Activated T-helper 17 cell treated with anti-CD3 and anti-CD28 coated beads, Interleukin-2, amount 50 U/mL, for 72 hours (primary cell): ENCODE measurements at regions not wholly inside any gene's neighbourhood (a gene's known extent, or its start where the extent isn't known, plus 50 kb on each side); places are given as distances from the start of the nearest gene placed in this dataset.

ENCODE experiments used
- ATAC-seq: fragments of 150-1000 bp; cut with Tn5 transposase; replicated peaks from 2 replicates; pipeline ENCODE4 v1.10.0; 2021; ENCODE audit warnings: mild to moderate bottlenecking, moderate library complexity
- H3K27ac Mint-ChIP-seq: one replicate; pipeline ENCODE4 v1.8.0; 2022; ENCODE audit warnings: mixed read lengths
- H3K27me3 Mint-ChIP-seq: one replicate; pipeline ENCODE4 v1.8.0; 2022; ENCODE audit warnings: mixed read lengths
- H3K36me3 Mint-ChIP-seq: one replicate; pipeline ENCODE4 v1.8.0; 2022; ENCODE audit warnings: low read depth, mild to moderate bottlenecking, mixed read lengths
- H3K4me1 Mint-ChIP-seq: one replicate; pipeline ENCODE4 v1.8.0; 2022; ENCODE audit warnings: mixed read lengths
- H3K4me3 Mint-ChIP-seq: one replicate; pipeline ENCODE4 v1.8.0; 2022; ENCODE audit warnings: mild to moderate bottlenecking, mixed read lengths
- H3K9me3 Mint-ChIP-seq: one replicate; pipeline ENCODE4 v1.8.0; 2022; ENCODE audit warnings: mixed read lengths

GRCh38 chr5:32842813-32843530 is 131.9 kb downstream of the NPR3 start:
- H3K9me3 Mint-ChIP-seq = no peaks in the 10 kb centered on the region
- no peak for ATAC-seq
- H3K4me1 Mint-ChIP-seq = no peaks in the 10 kb centered on the region
- H3K27ac Mint-ChIP-seq = no peak overlapping the region
- H3K27me3 Mint-ChIP-seq = no peaks in the 10 kb centered on the region
- no peaks in the 10 kb centered on the region for H3K36me3 Mint-ChIP-seq
- H3K4me3 Mint-ChIP-seq = no peak overlapping the region

- no peaks in the 10 kb centered on the region for H3K9me3 Mint-ChIP-seq
These were observed 132.4 kb downstream of the NPR3 start for GRCh38 chr5:32843531-32843895.

GRCh38 chr5:32845171-32845570 is 134.1 kb downstream of the NPR3 start:
- no peak for ATAC-seq
- no peaks in the 10 kb centered on the region for H3K36me3 Mint-ChIP-seq
- no peak overlapping the region for H3K4me3 Mint-ChIP-seq
- H3K27me3 Mint-ChIP-seq = peaks cover 3% of the 10 kb centered on the region
- no peak overlapping the region for H3K27ac Mint-ChIP-seq
- H3K9me3 Mint-ChIP-seq = no peaks in the 10 kb centered on the region
- H3K4me1 Mint-ChIP-seq = no peaks in the 10 kb centered on the region

More at GRCh38 chr5:32843531-32843895, 132.4 kb downstream of the NPR3 start:
- Mint-ChIP-seq H3K27ac (no peak overlapping the region), H3K27me3 (no peaks in the 10 kb centered on the region), H3K36me3 (no peaks in the 10 kb centered on the region), H3K4me1 (no peaks in the 10 kb centered on the region), H3K4me3 (no peak overlapping the region)
- no peak for ATAC-seq

- no peak overlapping the region for H3K4me3 Mint-ChIP-seq
- peaks cover 3% of the 10 kb centered on the region for H3K27me3 Mint-ChIP-seq
- no peak for ATAC-seq
- H3K27ac Mint-ChIP-seq = no peak overlapping the region
- no peaks in the 10 kb centered on the region for H3K4me1 Mint-ChIP-seq
- H3K36me3 Mint-ChIP-seq = no peaks in the 10 kb centered on the region
- no peaks in the 10 kb centered on the region for H3K9me3 Mint-ChIP-seq
These were observed 137.0 kb downstream of the NPR3 start for GRCh38 chr5:32848120-32848519.

- Mint-ChIP-seq H3K27ac (no peak overlapping the region), H3K27me3 (peaks cover 3% of the 10 kb centered on the region), H3K4me3 (no peak overlapping the region), H3K9me3 (no peaks in the 10 kb centered on the region), H3K4me1 (no peaks in the 10 kb centered on the region), H3K36me3 (no peaks in the 10 kb centered on the region)
- ATAC-seq = no peak
These were observed 137.6 kb downstream of the NPR3 start for GRCh38 chr5:32848681-32849080.

GRCh38 chr5:32850817-32851496 is 139.8 kb downstream of the NPR3 start:
- H3K9me3 Mint-ChIP-seq = peaks cover 6% of the 10 kb centered on the region
- peaks cover 3% of the 10 kb centered on the region for H3K27me3 Mint-ChIP-seq
- H3K4me3 Mint-ChIP-seq = no peak overlapping the region

GRCh38 chr5:32851559-32852173 is 140.5 kb downstream of the NPR3 start:
- no peak overlapping the region for H3K4me3 Mint-ChIP-seq
- no peak for ATAC-seq
- peaks cover 3% of the 10 kb centered on the region for H3K27me3 Mint-ChIP-seq
- peaks cover 6% of the 10 kb centered on the region for H3K9me3 Mint-ChIP-seq
- H3K36me3 Mint-ChIP-seq = no peaks in the 10 kb centered on the region
- no peak overlapping the region for H3K27ac Mint-ChIP-seq
- H3K4me1 Mint-ChIP-seq = no peaks in the 10 kb centered on the region

More at GRCh38 chr5:32850817-32851496, 139.8 kb downstream of the NPR3 start:
- Mint-ChIP-seq H3K4me1 (no peaks in the 10 kb centered on the region), H3K36me3 (no peaks in the 10 kb centered on the region), H3K27ac (no peak overlapping the region)
- no peak for ATAC-seq

- peaks cover 3% of the 10 kb centered on the region for H3K27me3 Mint-ChIP-seq
- H3K27ac Mint-ChIP-seq = no peak overlapping the region
- H3K36me3 Mint-ChIP-seq = no peaks in the 10 kb centered on the region
- no peaks in the 10 kb centered on the region for H3K4me1 Mint-ChIP-seq
- H3K9me3 Mint-ChIP-seq = peaks cover 6% of the 10 kb centered on the region
- no peak overlapping the region for H3K4me3 Mint-ChIP-seq
- ATAC-seq = no peak
These were observed 141.4 kb downstream of the NPR3 start for GRCh38 chr5:32852535-32852934.

- H3K36me3 Mint-ChIP-seq = no peaks in the 10 kb centered on the region
- H3K27ac Mint-ChIP-seq = no peak overlapping the region
- no peak for ATAC-seq
- H3K27me3 Mint-ChIP-seq = peaks cover 3% of the 10 kb centered on the region
- no peak overlapping the region for H3K4me3 Mint-ChIP-seq
- H3K4me1 Mint-ChIP-seq = no peaks in the 10 kb centered on the region
- peaks cover 6% of the 10 kb centered on the region for H3K9me3 Mint-ChIP-seq
These were observed 141.9 kb downstream of the NPR3 start for GRCh38 chr5:32852976-32853375.

GRCh38 chr5:32854473-32854872 is 143.4 kb downstream of the NPR3 start:
- no peaks in the 10 kb centered on the region for H3K36me3 Mint-ChIP-seq
- no peak overlapping the region for H3K27ac Mint-ChIP-seq
- ATAC-seq = no peak
- peaks cover 2% of the 10 kb centered on the region for H3K27me3 Mint-ChIP-seq
- no peaks in the 10 kb centered on the region for H3K4me1 Mint-ChIP-seq
- H3K9me3 Mint-ChIP-seq = peaks cover 15% of the 10 kb centered on the region
- H3K4me3 Mint-ChIP-seq = no peak overlapping the region

GRCh38 chr5:32859211-32859641 is 148.1 kb downstream of the NPR3 start:
- Mint-ChIP-seq H3K27ac (no peak overlapping the region), H3K36me3 (no peaks in the 10 kb centered on the region), H3K9me3 (peaks cover 23% of the 10 kb centered on the region), H3K27me3 (no peaks in the 10 kb centered on the region), H3K4me3 (no peak overlapping the region), H3K4me1 (no peaks in the 10 kb centered on the region)
- ATAC-seq = no peak

GRCh38 chr5:32865475-32865874 is 154.4 kb downstream of the NPR3 start:
- Mint-ChIP-seq H3K4me3 (no peak overlapping the region), H3K27ac (no peak overlapping the region), H3K9me3 (peaks cover 20% of the 10 kb centered on the region), H3K4me1 (no peaks in the 10 kb centered on the region), H3K36me3 (no peaks in the 10 kb centered on the region), H3K27me3 (no peaks in the 10 kb centered on the region)
- no peak for ATAC-seq

- ATAC-seq = no peak
- Mint-ChIP-seq H3K27ac (no peak overlapping the region), H3K4me1 (no peaks in the 10 kb centered on the region), H3K36me3 (no peaks in the 10 kb centered on the region), H3K4me3 (no peak overlapping the region), H3K27me3 (no peaks in the 10 kb centered on the region), H3K9me3 (peaks cover 21% of the 10 kb centered on the region)
These were observed 155.0 kb downstream of the NPR3 start for GRCh38 chr5:32866138-32866537.

GRCh38 chr5:32869216-32869615 is 158.1 kb downstream of the NPR3 start:
- no peaks in the 10 kb centered on the region for H3K27me3 Mint-ChIP-seq
- ATAC-seq = no peak
- peaks cover 29% of the 10 kb centered on the region for H3K9me3 Mint-ChIP-seq
- H3K36me3 Mint-ChIP-seq = no peaks in the 10 kb centered on the region
- H3K27ac Mint-ChIP-seq = no peak overlapping the region
- H3K4me3 Mint-ChIP-seq = no peak overlapping the region
- H3K4me1 Mint-ChIP-seq = no peaks in the 10 kb centered on the region

- no peaks in the 10 kb centered on the region for H3K36me3 Mint-ChIP-seq
- H3K4me1 Mint-ChIP-seq = no peaks in the 10 kb centered on the region
- no peak overlapping the region for H3K27ac Mint-ChIP-seq
- no peak overlapping the region for H3K4me3 Mint-ChIP-seq
- peaks cover 19% of the 10 kb centered on the region for H3K9me3 Mint-ChIP-seq
- no peaks in the 10 kb centered on the region for H3K27me3 Mint-ChIP-seq
- ATAC-seq = no peak
These were observed 165.7 kb downstream of the NPR3 start for GRCh38 chr5:32876791-32877190.
